IMR-90 (cell line): ENCODE measurements at regions not wholly inside any gene's neighbourhood (a gene's known extent, or its start where the extent isn't known, plus 50 kb on each side); places are given as distances from the start of the nearest gene placed in this dataset.

Experiments used
- ATAC-seq: fragments of 200-7000 bp; cut with Tn5 transposase; 2 replicates; pipeline ENCODE4 v1.9.1; 2020; ENCODE audit warnings: low read depth, mild to moderate bottlenecking, moderate library complexity
- BruUV-seq: library from RNA; stranded (reverse); fragments of 400-500 nt; replicated peaks from 2 replicates; lab custom pipeline; 2021; lab: Mats Ljungman, UMichigan
- CTCF ChIA-PET: fragments of 300-600 bp; formaldehyde crosslinking; extraction: SDS; loops from one replicate; lab custom pipeline; 2021; ENCODE audit warnings: antibody characterized with exemption; lab: Yijun Ruan, JAX
- POLR2A ChIA-PET: fragments of 300-600 bp; sonication (Branson Sonifier 250); formaldehyde crosslinking; loops from one replicate; lab custom pipeline; 2022; ENCODE audit warnings: antibody characterized with exemption; ENCODE audit not compliant: unreplicated experiment; lab: Charles Lee
- DNase-seq: peaks from one replicate; pipeline ENCODE4 v3.0.0; 2013
- H2AFZ ChIP-seq: replicated peaks from 2 replicates; pipeline ENCODE3; 2013; ENCODE audit warnings: low read length, mild to moderate bottlenecking; ENCODE audit not compliant: poor library complexity
- H2AK5ac ChIP-seq: 2 replicates; pipeline ENCODE4 v1.6.1; 2013; ENCODE audit warnings: low read depth, low read length, inconsistent platforms
- H2AK9ac ChIP-seq: replicated peaks from 2 replicates; pipeline ENCODE3; 2013; ENCODE audit warnings: mild to moderate bottlenecking, low read depth, low read length, moderate library complexity; ENCODE audit not compliant: poor library complexity
- H2BK120ac ChIP-seq: 2 replicates; pipeline ENCODE4 v1.6.1; 2013; ENCODE audit warnings: low read depth, low read length, inconsistent platforms
- H2BK15ac ChIP-seq: 3 replicates; pipeline ENCODE4 v1.6.1; 2013; ENCODE audit warnings: low read depth, low read length, inconsistent platforms
- H2BK20ac ChIP-seq: 2 replicates; pipeline ENCODE4 v1.6.1; 2013; ENCODE audit warnings: low read depth, mild to moderate bottlenecking, inconsistent platforms, low read length, moderate library complexity
- H2BK5ac ChIP-seq: 2 replicates; pipeline ENCODE4 v1.6.1; 2013; ENCODE audit warnings: mild to moderate bottlenecking, low read depth, low read length, inconsistent platforms; ENCODE audit not compliant: poor library complexity, severe bottlenecking
- H3K14ac ChIP-seq: replicated peaks from 2 replicates; pipeline ENCODE4 v1.6.1; 2013; ENCODE audit warnings: low read depth, low read length, inconsistent platforms
- H3K18ac ChIP-seq: 2 replicates; pipeline ENCODE4 v1.6.1; 2013; ENCODE audit warnings: low read depth, low read length, control low read depth
- H3K23ac ChIP-seq: 2 replicates; pipeline ENCODE4 v1.6.1; 2013; ENCODE audit warnings: low read depth, low read length, inconsistent platforms
- H3K27ac ChIP-seq: 2 replicates; pipeline ENCODE4 v1.5.1; 2013; ENCODE audit warnings: mild to moderate bottlenecking, control low read depth, low read length; ENCODE audit not compliant: insufficient read depth
- H3K27me3 ChIP-seq: 2 replicates; pipeline ENCODE4 v1.6.1; 2013; ENCODE audit warnings: low read length; ENCODE audit not compliant: control insufficient read depth, insufficient read depth
- H3K36me3 ChIP-seq: 2 replicates; pipeline ENCODE4 v1.6.1; 2013; ENCODE audit warnings: low read length, mixed read lengths; ENCODE audit not compliant: control insufficient read depth, insufficient read depth
- H3K4ac ChIP-seq: 2 replicates; pipeline ENCODE4 v1.6.1; 2013; ENCODE audit warnings: low read depth, low read length, inconsistent platforms
- H3K4me1 ChIP-seq: 2 replicates; pipeline ENCODE4 v1.6.1; 2013; ENCODE audit warnings: low read length, mixed read lengths; ENCODE audit not compliant: control insufficient read depth, insufficient read depth
- H3K4me2 ChIP-seq: 2 replicates; pipeline ENCODE4 v1.6.1; 2013; ENCODE audit warnings: low read depth, mild to moderate bottlenecking, control low read depth, low read length, moderate library complexity
- H3K4me3 ChIP-seq: 2 replicates; pipeline ENCODE4 v1.5.1; 2013; ENCODE audit warnings: low read depth, mild to moderate bottlenecking, control low read depth, low read length, moderate library complexity; ENCODE audit not compliant: insufficient read depth
- H3K56ac ChIP-seq: 2 replicates; pipeline ENCODE4 v1.6.1; 2013; ENCODE audit warnings: low read length, inconsistent platforms; ENCODE audit not compliant: insufficient read depth; ENCODE audit errors: extremely low read depth
- H3K79me1 ChIP-seq, 2 experiments: 2 replicates each; pipeline ENCODE4 v1.6.1; 2013; ENCODE audit warnings: low read length in 2 of 2, inconsistent platforms in 1 of 2, low read depth in 1 of 2
- H3K9ac ChIP-seq: 2 replicates; pipeline ENCODE4 v1.6.1; 2013; ENCODE audit warnings: low read depth, low read length, control low read depth
- H3K9me1 ChIP-seq: 2 replicates; pipeline ENCODE4 v1.6.1; 2013; ENCODE audit warnings: low read length, inconsistent platforms; ENCODE audit not compliant: insufficient read depth
- H3K9me3 ChIP-seq: 2 replicates; pipeline ENCODE4 v1.6.1; 2013; ENCODE audit warnings: low read length; ENCODE audit not compliant: control insufficient read depth, insufficient read depth
- H4K20me1 ChIP-seq: 2 replicates; pipeline ENCODE4 v1.6.1; 2013; ENCODE audit warnings: low read length, inconsistent platforms; ENCODE audit not compliant: insufficient read depth
- H4K5ac ChIP-seq: 2 replicates; pipeline ENCODE4 v1.6.1; 2013; ENCODE audit warnings: mild to moderate bottlenecking, low read depth, low read length, control low read depth
- H4K8ac ChIP-seq, 2 experiments: 2 replicates each; pipeline ENCODE4 v1.6.1; 2013; ENCODE audit warnings: low read depth in 2 of 2, low read length in 2 of 2, control low read depth in 1 of 2, inconsistent platforms in 1 of 2
- H4K91ac ChIP-seq: 2 replicates; pipeline ENCODE4 v1.6.1; 2013; ENCODE audit warnings: low read depth, low read length, inconsistent platforms; ENCODE audit not compliant: insufficient read depth
- BHLHE40 ChIP-seq: fragments of 150-350 bp; IDR thresholded peaks from 2 replicates; pipeline ENCODE4 v1.6.1; 2016; ENCODE audit warnings: mild to moderate bottlenecking, low read depth, low read length
- CEBPB ChIP-seq: IDR thresholded peaks from 2 replicates; pipeline ENCODE4 v1.6.1; 2012; ENCODE audit warnings: low read depth, low read length, improper control_type of control experiment
- CHD1 ChIP-seq: IDR thresholded peaks from 2 replicates; pipeline ENCODE4 v1.6.1; 2012; ENCODE audit warnings: low read depth, low read length, improper control_type of control experiment
- CTCF ChIP-seq: conservative IDR thresholded peaks from 2 replicates; pipeline ENCODE4 v1.5.1; 2012; ENCODE audit warnings: mild to moderate bottlenecking, low read depth, low read length, improper control_type of control experiment
- FOS ChIP-seq: fragments of 150-350 bp; IDR thresholded peaks from 2 replicates; pipeline ENCODE4 v1.6.1; 2016; ENCODE audit warnings: low read depth, low read length
- MAFK ChIP-seq: IDR thresholded peaks from 2 replicates; pipeline ENCODE4 v1.6.1; 2012; ENCODE audit warnings: low read depth, low read length, improper control_type of control experiment
- MAZ ChIP-seq: IDR thresholded peaks from 2 replicates; pipeline ENCODE4 v1.6.1; 2012; ENCODE audit warnings: low read depth, mild to moderate bottlenecking, low read length, improper control_type of control experiment, moderate library complexity, borderline replicate concordance
- POLR2A ChIP-seq: IDR thresholded peaks from 2 replicates; pipeline ENCODE4 v1.6.1; 2012; ENCODE audit warnings: mild to moderate bottlenecking, low read depth, low read length
- RAD21 ChIP-seq: IDR thresholded peaks from 2 replicates; pipeline ENCODE4 v1.6.1; 2012; ENCODE audit warnings: low read length, improper control_type of control experiment
- RCOR1 ChIP-seq: IDR thresholded peaks from 2 replicates; pipeline ENCODE4 v1.6.1; 2012; ENCODE audit warnings: mild to moderate bottlenecking, low read length, improper control_type of control experiment; ENCODE audit not compliant: insufficient replicate concordance
- RFX5 ChIP-seq: IDR thresholded peaks from 2 replicates; pipeline ENCODE4 v1.8.0; 2012; ENCODE audit warnings: low read depth, mild to moderate bottlenecking, low read length, moderate library complexity
- SMC3 ChIP-seq: fragments of 150-350 bp; IDR thresholded peaks from 2 replicates; pipeline ENCODE4 v1.6.1; 2016; ENCODE audit warnings: low read depth, mild to moderate bottlenecking, antibody characterized with exemption, low read length, moderate library complexity
- WGBS, 2 experiments: methylation state at CpG; one replicate each; pipeline versions ENCODE4 v1.1.5 to v1.1.7; 2013; ENCODE audit warnings: missing lambda C conversion rate in 2 of 2; ENCODE audit not compliant: insufficient read length in 1 of 2; ENCODE audit errors: extremely low coverage in 2 of 2; 5-methylcytosine and 5-hydroxymethylcytosine counted together
- dilution Hi-C: fragments of 300-500 bp; cut with HindIII; formaldehyde crosslinking; loops from one replicate; pipeline ENCODE4 v1.14.3; 2018; ENCODE audit warnings: low sequenced_read_pairs; ENCODE audit not compliant: unreplicated experiment
- in situ Hi-C: fragments of 300-500 bp; cut with MboI; formaldehyde crosslinking; loops from 3 replicates; pipeline ENCODE4 v1.14.3; 2019; ENCODE audit warnings: low sequenced_read_pairs, inconsistent platforms, mixed read lengths
- intact Hi-C: fragments of 100-400 bp; cut with micrococcal nuclease; formaldehyde crosslinking; loops from 2 replicates; pipeline ENCODE4 v1.10.0; 2022

- Histone ChIP-seq H4K20me1 (no peaks in the 10 kb centered on the region), H3K9me3 (no peaks in the 10 kb centered on the region), H2AK5ac (no peak overlapping the region), H3K9me1 (no peaks in the 10 kb centered on the region), H3K4me1 (peaks cover 6% of the 10 kb centered on the region; the same call in 1 of the 2 replicates), H3K27me3 (peaks cover 6% of the 10 kb centered on the region; the same call in 1 of the 2 replicates), H3K4ac (no peak overlapping the region; the same call in 1 of the 2 replicates), H3K9ac (no peak overlapping the region), H3K27ac (peak overlapping the region; percentile 15; the same call in 1 of the 2 replicates), H2BK20ac (peak overlapping the region; percentile 38; the same call in 1 of the 2 replicates), H3K79me1 (no peaks in the 10 kb centered on the region), H3K18ac (peak overlapping the region; percentile 86; the same call in 1 of the 2 replicates), H2AK9ac (no peak overlapping the region), H3K56ac (peak overlapping the region; percentile 51; the same call in 1 of the 2 replicates), H3K4me3 (no peak overlapping the region), H2BK15ac (0 out of 3 replicates have a peak overlapping the region, but pooled peaks have one; percentile 23), H2BK5ac (peak overlapping the region; percentile 92), H4K5ac (peak overlapping the region; percentile 72; the same call in 1 of the 2 replicates), H4K8ac (peak overlapping the region; percentile 25 to 54; a peak in 3 of 4 replicates), H4K91ac (peak overlapping the region; percentile 16; the same call in 1 of the 2 replicates), H3K23ac (peak overlapping the region; percentile 47; the same call in 1 of the 2 replicates), H2BK120ac (peak overlapping the region; percentile 62), H3K4me2 (peak overlapping the region; percentile 48; the same call in 1 of the 2 replicates), H3K14ac (no peak overlapping the region), H3K36me3 (no peaks in the 10 kb centered on the region), H2AFZ (no peak overlapping the region)
- ChIA-PET CTCF (interaction anchor here (0.6 to 1.2 kb wide), 3 partner anchors 28 to 140 kb away, joined by 3 to 5 read pairs (median 3); no protein-coding TSS in a partner anchor), POLR2A (interaction anchor here (0.6 kb wide), 1 partner anchor 90 kb away, joined by 4 read pairs; no protein-coding TSS in a partner anchor)
- dilution Hi-C loops (no loop called here), intact Hi-C loops (no loop called here), in situ Hi-C loops (no loop called here)
- DNase-seq (peak; percentile 58), ATAC-seq (no peak; the same call in 1 of the 2 replicates)
- BruUV-seq: no TSS peak
- TF ChIP-seq CEBPB (no peak), FOS (no peak), MAZ (no peak), BHLHE40 (no peak), POLR2A (no peak), RAD21 (no peak), CTCF (no peak), RFX5 (no peak), RCOR1 (no peak), MAFK (no peak), CHD1 (no peak), SMC3 (no peak)
- no CpG with 5 or more reads among the region's 2 CpGs for WGBS, 2 experiments
Measured at GRCh38 chr11:32034680-32035079, 56.2 kb upstream of the RCN1 start.
